DND-41 (cell line): ENCODE measurements at regions not wholly inside any gene's neighbourhood (a gene's known extent, or its start where the extent isn't known, plus 50 kb on each side); places are given as distances from the start of the nearest gene placed in this dataset.

Source experiments
- ATAC-seq: fragments of 200-7000 bp; cut with Tn5 transposase; 3 replicates; pipeline ENCODE4 v1.9.1; 2021; ENCODE audit warnings: low read depth; ENCODE audit not compliant: insufficient read depth
- DNase-seq: peaks from one replicate; pipeline ENCODE4 v3.0.0-alpha.2; 2020
- H2AFZ ChIP-seq: 2 replicates; pipeline ENCODE4 v1.6.0; 2012; ENCODE audit warnings: low read depth, low read length
- H3K27ac ChIP-seq: 2 replicates; pipeline ENCODE4 v1.5.1; 2012; ENCODE audit warnings: low read length, inconsistent platforms
- H3K27me3 ChIP-seq: fragments of 200-600 bp; sonication (generic); 2 replicates; pipeline ENCODE4 v1.6.0; 2012; ENCODE audit warnings: low read length, mild to moderate bottlenecking, inconsistent platforms; ENCODE audit not compliant: insufficient read depth, poor library complexity
- H3K36me3 ChIP-seq: 2 replicates; pipeline ENCODE4 v1.5.1; 2012; ENCODE audit warnings: low read length, inconsistent platforms; ENCODE audit not compliant: insufficient read depth
- H3K4me1 ChIP-seq: 2 replicates; pipeline ENCODE4 v1.5.1; 2012; ENCODE audit warnings: mild to moderate bottlenecking, low read length; ENCODE audit not compliant: insufficient read depth
- H3K4me2 ChIP-seq: 2 replicates; pipeline ENCODE4 v1.6.0; 2012; ENCODE audit warnings: mild to moderate bottlenecking, moderate library complexity, low read length, inconsistent platforms; ENCODE audit not compliant: insufficient read depth
- H3K4me3 ChIP-seq, 2 experiments: fragments of 200-600 bp in 1 of 2; shearing (Covaris generic) in 1 of 2; 2 replicates each; pipeline ENCODE4 v1.5.1; 2012 to 2016; ENCODE audit warnings: inconsistent platforms in 2 of 2, low read length in 2 of 2, mild to moderate bottlenecking in 2 of 2, low read depth in 1 of 2, moderate library complexity in 1 of 2
- H3K79me2 ChIP-seq: 2 replicates; pipeline ENCODE4 v1.6.0; 2012; ENCODE audit warnings: low read length, inconsistent platforms; ENCODE audit not compliant: insufficient read depth
- H3K9ac ChIP-seq: 2 replicates; pipeline ENCODE4 v1.6.0; 2012; ENCODE audit warnings: low read depth, mild to moderate bottlenecking, inconsistent platforms, low read length, moderate library complexity
- H3K9me3 ChIP-seq: 2 replicates; pipeline ENCODE4 v1.5.1; 2012; ENCODE audit warnings: low read length, moderate library complexity, mild to moderate bottlenecking, inconsistent platforms; ENCODE audit not compliant: insufficient read depth, severe bottlenecking
- H4K20me1 ChIP-seq: 2 replicates; pipeline ENCODE4 v1.6.0; 2012; ENCODE audit warnings: low read length; ENCODE audit not compliant: insufficient read depth
- CTCF ChIP-seq: IDR thresholded peaks from 2 replicates; pipeline ENCODE4 v1.5.1; 2012; ENCODE audit warnings: borderline replicate concordance, low read length, moderate library complexity, mild to moderate bottlenecking; ENCODE audit not compliant: poor library complexity, severe bottlenecking; ENCODE audit errors: extremely low read depth
- EZH2 ChIP-seq: IDR thresholded peaks from 3 replicates; pipeline ENCODE4 v1.6.1; 2012; ENCODE audit warnings: borderline replicate concordance, low read depth, mild to moderate bottlenecking, moderate library complexity, low read length, inconsistent platforms; ENCODE audit not compliant: severe bottlenecking

- DNase-seq (no peak), ATAC-seq (no peak)
- Histone ChIP-seq H4K20me1 (no peaks in the 10 kb centered on the region), H3K9ac (no peak overlapping the region), H3K36me3 (no peaks in the 10 kb centered on the region), H3K79me2 (no peaks in the 10 kb centered on the region), H3K27ac (no peak overlapping the region), H3K4me3 (no peak overlapping the region), H3K27me3 (no peaks in the 10 kb centered on the region), H3K4me1 (no peaks in the 10 kb centered on the region), H3K9me3 (no peaks in the 10 kb centered on the region), H3K4me2 (no peak overlapping the region), H2AFZ (no peak overlapping the region)
- TF ChIP-seq EZH2 = no peak
- TF ChIP-seq CTCF = no peak
Measured at GRCh38 chr13:108534728-108535127, 94.7 kb upstream of the MYO16 start.

DNA sequence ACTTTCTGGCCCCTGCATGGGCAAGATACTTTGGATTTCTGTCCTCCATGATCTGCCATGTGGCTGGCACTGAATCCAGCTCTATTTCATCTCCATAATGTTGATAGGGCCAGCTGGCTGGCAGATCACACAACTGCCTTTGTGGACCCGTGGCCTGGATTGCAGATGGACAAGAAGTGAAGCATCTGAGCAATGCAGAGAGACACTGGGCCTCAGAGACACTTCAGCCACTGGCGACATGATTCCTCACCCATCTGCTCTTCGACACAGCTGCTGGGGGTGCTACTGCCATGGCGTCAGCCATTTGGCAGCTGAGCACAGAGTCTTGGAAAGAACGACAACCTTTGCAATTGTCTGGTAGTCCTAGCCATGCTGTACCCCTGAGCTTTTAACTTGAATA is 79.5 kb upstream of the MYO16 start:
- Histone ChIP-seq H3K4me1 (no peaks in the 10 kb centered on the region), H3K9me3 (no peaks in the 10 kb centered on the region), H4K20me1 (no peaks in the 10 kb centered on the region), H3K4me3 (no peak overlapping the region), H3K36me3 (no peaks in the 10 kb centered on the region), H3K9ac (no peak overlapping the region), H3K79me2 (no peaks in the 10 kb centered on the region), H2AFZ (no peak overlapping the region), H3K4me2 (no peak overlapping the region), H3K27ac (no peak overlapping the region), H3K27me3 (peaks cover 9% of the 10 kb centered on the region)
- TF ChIP-seq EZH2 (no peak), CTCF (no peak)
- DNase-seq (no peak), ATAC-seq (no peak)

GRCh38 chr13:108551674-108552073 is 77.7 kb upstream of the MYO16 start:
- Histone ChIP-seq H4K20me1 (no peaks in the 10 kb centered on the region), H3K27me3 (peaks cover 9% of the 10 kb centered on the region), H3K9me3 (no peaks in the 10 kb centered on the region), H3K79me2 (no peaks in the 10 kb centered on the region), H3K4me2 (no peak overlapping the region), H3K9ac (no peak overlapping the region), H3K4me3 (no peak overlapping the region), H3K27ac (no peak overlapping the region), H3K4me1 (no peaks in the 10 kb centered on the region), H2AFZ (no peak overlapping the region), H3K36me3 (no peaks in the 10 kb centered on the region)
- ATAC-seq (no peak), DNase-seq (no peak)
- TF ChIP-seq CTCF = no peak
- no peak for TF ChIP-seq EZH2

GRCh38 chr13:108558489-108558888 is 70.9 kb upstream of the MYO16 start:
- no peaks in the 10 kb centered on the region for H3K27me3 ChIP-seq
- no peaks in the 10 kb centered on the region for H4K20me1 ChIP-seq
- DNase-seq = no peak

More at GRCh38 chr13:108558489-108558888, 70.9 kb upstream of the MYO16 start:
- no peaks in the 10 kb centered on the region for H3K9me3 ChIP-seq
- no peaks in the 10 kb centered on the region for H3K36me3 ChIP-seq
- no peak for ATAC-seq
- no peaks in the 10 kb centered on the region for H3K4me1 ChIP-seq
- no peak overlapping the region for H3K4me2 ChIP-seq
- H2AFZ ChIP-seq = no peak overlapping the region
- no peak for TF ChIP-seq EZH2
- TF ChIP-seq CTCF = no peak
- no peak overlapping the region for H3K4me3 ChIP-seq
- no peak overlapping the region for H3K9ac ChIP-seq
- H3K79me2 ChIP-seq = no peaks in the 10 kb centered on the region
- no peak overlapping the region for H3K27ac ChIP-seq
